ENCODE measurements at regions not wholly inside any gene's neighbourhood (a gene's known extent, or its start where the extent isn't known, plus 50 kb on each side); places are given as distances from the start of the nearest gene placed in this dataset.

GRCh38 chr7:32293833-32294232 is 196.3 kb downstream of the LSM5 start:
- Histone ChIP-seq H3K36me3 (ENCODE audit: control insufficient read depth, insufficient read depth, low read length) (no peaks in the 10 kb centered on the region), H3K27ac (no peak overlapping the region), H3K79me2 (no peaks in the 10 kb centered on the region), H3K9ac (no peak overlapping the region), H3K4me2 (ENCODE audit: low read length) (no peak overlapping the region), H3K27me3 (ENCODE audit: control insufficient read depth, insufficient read depth, low read length) (no peaks in the 10 kb centered on the region), H3K4me3 (ENCODE audit: low read depth, low read length) (no peak overlapping the region), H3K4me1 (no peaks in the 10 kb centered on the region), H2AFZ (no peak overlapping the region), H3K9me3 (ENCODE audit: control insufficient read depth, low read length) (no peaks in the 10 kb centered on the region)
- TF ChIP-seq CTCF (IDR thresholded peaks at IDR 0.05), result no peak

GRCh38 chr7:32289651-32290414 is 200.3 kb downstream of the LSM5 start:
- no peaks in the 10 kb centered on the region for H3K9me3 ChIP-seq (ENCODE audit: control insufficient read depth, low read length)
- no peak for TF ChIP-seq CTCF (IDR thresholded peaks at IDR 0.05)

GRCh38 chr7:32285698-32286097 is 204.5 kb downstream of the LSM5 start:
- no peak for TF ChIP-seq CTCF (IDR thresholded peaks at IDR 0.05)
- no peaks in the 10 kb centered on the region for H3K9me3 ChIP-seq (ENCODE audit: control insufficient read depth, low read length)
- no peak overlapping the region for H3K9ac ChIP-seq
- no peak overlapping the region for H3K4me2 ChIP-seq (ENCODE audit: low read length)
- no peaks in the 10 kb centered on the region for H3K79me2 ChIP-seq
- H2AFZ ChIP-seq, result no peak overlapping the region
- no peak overlapping the region for H3K27ac ChIP-seq
- H3K4me1 ChIP-seq, result no peaks in the 10 kb centered on the region
- no peaks in the 10 kb centered on the region for H3K36me3 ChIP-seq (ENCODE audit: control insufficient read depth, insufficient read depth, low read length)
- H3K4me3 ChIP-seq (ENCODE audit: low read depth, low read length), result no peak overlapping the region
- H3K27me3 ChIP-seq (ENCODE audit: control insufficient read depth, insufficient read depth, low read length), result no peaks in the 10 kb centered on the region

More at GRCh38 chr7:32289651-32290414, 200.3 kb downstream of the LSM5 start:
- H2AFZ ChIP-seq, result no peak overlapping the region
- H3K9ac ChIP-seq, result no peak overlapping the region
- no peaks in the 10 kb centered on the region for H3K27me3 ChIP-seq (ENCODE audit: control insufficient read depth, insufficient read depth, low read length)
- no peaks in the 10 kb centered on the region for H3K79me2 ChIP-seq
- H3K4me2 ChIP-seq (ENCODE audit: low read length), result no peak overlapping the region
- no peak overlapping the region for H3K27ac ChIP-seq
- H3K36me3 ChIP-seq (ENCODE audit: control insufficient read depth, insufficient read depth, low read length), result no peaks in the 10 kb centered on the region
- H3K4me3 ChIP-seq (ENCODE audit: low read depth, low read length), result no peak overlapping the region
- H3K4me1 ChIP-seq, result no peaks in the 10 kb centered on the region

GRCh38 chr7:32283546-32283945 is 206.6 kb downstream of the LSM5 start:
- H3K9ac ChIP-seq, result no peak overlapping the region
- H3K27ac ChIP-seq, result no peak overlapping the region
- H2AFZ ChIP-seq, result no peak overlapping the region
- no peaks in the 10 kb centered on the region for H3K36me3 ChIP-seq (ENCODE audit: control insufficient read depth, insufficient read depth, low read length)
- no peak overlapping the region for H3K4me2 ChIP-seq (ENCODE audit: low read length)
- no peaks in the 10 kb centered on the region for H3K27me3 ChIP-seq (ENCODE audit: control insufficient read depth, insufficient read depth, low read length)
- no peak overlapping the region for H3K4me3 ChIP-seq (ENCODE audit: low read depth, low read length)
- no peaks in the 10 kb centered on the region for H3K9me3 ChIP-seq (ENCODE audit: control insufficient read depth, low read length)
- H3K4me1 ChIP-seq, result no peaks in the 10 kb centered on the region
- TF ChIP-seq CTCF (IDR thresholded peaks at IDR 0.05), result no peak
- no peaks in the 10 kb centered on the region for H3K79me2 ChIP-seq

- Histone ChIP-seq H3K9me3 (ENCODE audit: control insufficient read depth, low read length) (no peaks in the 10 kb centered on the region), H3K79me2 (no peaks in the 10 kb centered on the region), H3K4me3 (ENCODE audit: low read depth, low read length) (no peak overlapping the region), H3K27ac (no peak overlapping the region), H3K27me3 (ENCODE audit: control insufficient read depth, insufficient read depth, low read length) (no peaks in the 10 kb centered on the region), H3K9ac (no peak overlapping the region), H3K4me2 (ENCODE audit: low read length) (no peak overlapping the region), H3K4me1 (no peaks in the 10 kb centered on the region), H2AFZ (no peak overlapping the region), H3K36me3 (ENCODE audit: control insufficient read depth, insufficient read depth, low read length) (no peaks in the 10 kb centered on the region)
- TF ChIP-seq CTCF (IDR thresholded peaks at IDR 0.05), result no peak
Observed at GRCh38 chr7:32279500-32279899, 209.3 kb upstream of the PDE1C start.
